GM12872 (cell line): ENCODE measurements at regions not wholly inside any gene's neighbourhood (a gene's known extent, or its start where the extent isn't known, plus 50 kb on each side); places are given as distances from the start of the nearest gene placed in this dataset.

Experiments used
- CTCF ChIP-seq: IDR thresholded peaks from 3 replicates; pipeline ENCODE4 v1.5.1; 2011; ENCODE audit warnings: low read depth, mild to moderate bottlenecking, low read length, moderate library complexity; ENCODE audit not compliant: insufficient read depth

GRCh38 chr1:98460136-98460535 is 201.4 kb upstream of the SNX7 start:
- no peak for TF ChIP-seq CTCF

GRCh38 chr1:98459486-98459870 is 202.0 kb upstream of the SNX7 start:
- TF ChIP-seq CTCF = no peak

- no peak for TF ChIP-seq CTCF
Observed at GRCh38 chr1:98458511-98459485, 202.7 kb upstream of the SNX7 start.

- no peak for TF ChIP-seq CTCF
Observed at GRCh38 chr1:98457248-98457647, 204.3 kb upstream of the SNX7 start.

- TF ChIP-seq CTCF = no peak
Observed at GRCh38 chr1:98454666-98455065, 206.9 kb upstream of the SNX7 start.

- no peak for TF ChIP-seq CTCF
Observed at GRCh38 chr1:98453066-98453465, 208.5 kb upstream of the SNX7 start.

GRCh38 chr1:98452162-98452561 is 209.4 kb upstream of the SNX7 start:
- no peak for TF ChIP-seq CTCF
